Heart right ventricle (tissue), 16 donors: ENCODE measurements at regions not wholly inside any gene's neighbourhood (a gene's known extent, or its start where the extent isn't known, plus 50 kb on each side); places are given as distances from the start of the nearest gene placed in this dataset.

ENCODE experiments used
- ATAC-seq, 8 donors: fragments of 200-7000 bp; cut with Tn5 transposase; one replicate each; pipeline ENCODE4 v1.9.1; 2020; ENCODE audit warnings: mild to moderate bottlenecking in 8 of 8, moderate library complexity in 8 of 8, moderate number of reproducible peaks in 1 of 8
- DNase-seq, 2 donors: peaks; one replicate each; pipeline ENCODE4 v3.0.0-alpha.2; 2020
- H3K27ac ChIP-seq, 10 donors: fragments of 200-600 bp; sonication (generic) in 2 of 10; one replicate each; pipeline versions ENCODE4 v1.5.0 to v1.8.0; 2020 to 2022; ENCODE audit warnings: mild to moderate bottlenecking in 3 of 10
- H3K27me3 ChIP-seq, 7 donors: fragments of 200-600 bp; one replicate each; pipeline ENCODE4 v1.8.0; 2021 to 2022; ENCODE audit warnings: mild to moderate bottlenecking in 2 of 7
- H3K36me3 ChIP-seq, 9 donors: fragments of 200-600 bp; sonication (generic) in 1 of 9; one replicate each; pipeline versions ENCODE4 v1.5.0 to v1.8.0; 2020 to 2022; ENCODE audit warnings: mild to moderate bottlenecking in 2 of 9
- H3K4me1 ChIP-seq, 9 donors: fragments of 200-600 bp; sonication (generic) in 1 of 9; one replicate each; pipeline versions ENCODE4 v1.5.0 to v1.8.0; 2020 to 2022; ENCODE audit warnings: mild to moderate bottlenecking in 4 of 9
- H3K4me3 ChIP-seq, 10 donors: fragments of 200-600 bp; sonication (generic) in 2 of 10; one replicate each; pipeline versions ENCODE4 v1.5.0 to v1.8.0; 2020 to 2022; ENCODE audit warnings: mild to moderate bottlenecking in 7 of 10, moderate library complexity in 2 of 10
- H3K9me3 ChIP-seq, 11 donors: fragments of 200-600 bp in 10 of 11; sonication (generic) in 2 of 11; one replicate each; pipeline versions ENCODE4 v1.5.0 to v1.8.0; 2013 to 2022; ENCODE audit warnings: mild to moderate bottlenecking in 2 of 11, control low read depth in 1 of 11, moderate library complexity in 1 of 11
- WGBS, 2 donors: extraction: QIAGEN DNeasy Blood & Tissue Kit; methylation state at CpG; one replicate each; pipeline ENCODE4 v1.1.7; 2013; ENCODE audit warnings: inconsistent platforms in 1 of 2; 5-methylcytosine and 5-hydroxymethylcytosine counted together
- intact Hi-C, 10 donors: fragments of 100-400 bp; cut with DNase I; formaldehyde crosslinking; loops; one replicate each; pipeline versions ENCODE4 v1.11.1 to v1.14.2; 2022
- TF ChIP-seq, protein P1 (sequence below), 9 donors: fragments of 200-600 bp; sonication (generic) in 2 of 9; IDR thresholded peaks; one replicate each; pipeline versions ENCODE4 v1.5.0 to v1.8.0; 2021 to 2022; ENCODE audit warnings: antibody characterized with exemption in 9 of 9, mild to moderate bottlenecking in 5 of 9, moderate library complexity in 1 of 9
- donor health status: Arrhythmogenic right ventricular cardiomyopathy.
- donor health status: ischemic (EF 13 %, LVEDD 7.1; RV severe dilation, severe dysfunction).
- donor health status: healthy with polysubstance abuse.
- donor health status: DM: no; HTN: yes; CAD: no.
- donor health status: DM: no; HTN: no; CAD: no.
- donor health status: ischemic (EF 25% LVEDD 6.9; RV normal size, moderate dysfunction).
- donor health status: ischemic (EF 25% LVEDD 5.7; RV mildly dilated, moderate dysfunction).
- donor health status: healthy.
- donor health status: DM: yes; HTN: yes; CAD: no.
- donor health status: Ischemic cardiomyopathy.
- donor health status: ischemic (EF 35%, LVEDD 5.7; RV mildly dilated, moderate dysfunction).
- donor health status: nonischemic (EF 11% LVEDD 7.7; RV severe dilation, severe dysfunction).
- donor health status: DM: yes; HTN: yes; CAD: no.
- donor health status: PGD.
- donor health status: ischemic (EF 29% LVEDD 5.4; RV normal size, mild dysfunction).
- donor health status: nonischemic (EF 23%, LVEDD 6.1; RV moderate dilation, normal function).

DNA sequence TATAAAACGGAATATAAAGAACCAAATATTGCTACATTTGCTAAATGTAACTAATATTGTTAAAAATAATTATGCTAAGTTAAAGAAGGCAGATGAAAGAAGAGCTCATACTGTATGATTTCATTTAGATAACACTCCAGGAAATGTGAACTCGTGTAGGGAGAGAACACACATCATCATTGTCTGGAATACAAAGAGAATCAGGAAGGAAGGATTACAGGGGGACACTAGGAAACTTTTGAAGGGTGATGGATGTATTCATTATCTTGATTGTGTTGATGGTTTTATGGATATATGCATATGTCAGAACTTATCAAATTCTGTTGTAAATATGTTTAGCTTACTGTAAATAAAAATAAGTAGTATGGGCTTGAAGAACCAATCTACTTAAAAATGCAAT is 104.1 kb upstream of the TRIB2 start:
- WGBS, 2 donors: 74 to 77% methylated on average over 2 of the region's 2 CpGs
- intact Hi-C loops: no loop called here
- TF ChIP-seq, protein P1, sequence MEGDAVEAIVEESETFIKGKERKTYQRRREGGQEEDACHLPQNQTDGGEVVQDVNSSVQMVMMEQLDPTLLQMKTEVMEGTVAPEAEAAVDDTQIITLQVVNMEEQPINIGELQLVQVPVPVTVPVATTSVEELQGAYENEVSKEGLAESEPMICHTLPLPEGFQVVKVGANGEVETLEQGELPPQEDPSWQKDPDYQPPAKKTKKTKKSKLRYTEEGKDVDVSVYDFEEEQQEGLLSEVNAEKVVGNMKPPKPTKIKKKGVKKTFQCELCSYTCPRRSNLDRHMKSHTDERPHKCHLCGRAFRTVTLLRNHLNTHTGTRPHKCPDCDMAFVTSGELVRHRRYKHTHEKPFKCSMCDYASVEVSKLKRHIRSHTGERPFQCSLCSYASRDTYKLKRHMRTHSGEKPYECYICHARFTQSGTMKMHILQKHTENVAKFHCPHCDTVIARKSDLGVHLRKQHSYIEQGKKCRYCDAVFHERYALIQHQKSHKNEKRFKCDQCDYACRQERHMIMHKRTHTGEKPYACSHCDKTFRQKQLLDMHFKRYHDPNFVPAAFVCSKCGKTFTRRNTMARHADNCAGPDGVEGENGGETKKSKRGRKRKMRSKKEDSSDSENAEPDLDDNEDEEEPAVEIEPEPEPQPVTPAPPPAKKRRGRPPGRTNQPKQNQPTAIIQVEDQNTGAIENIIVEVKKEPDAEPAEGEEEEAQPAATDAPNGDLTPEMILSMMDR (IDR thresholded peaks at IDR 0.05): no peak

DNA sequence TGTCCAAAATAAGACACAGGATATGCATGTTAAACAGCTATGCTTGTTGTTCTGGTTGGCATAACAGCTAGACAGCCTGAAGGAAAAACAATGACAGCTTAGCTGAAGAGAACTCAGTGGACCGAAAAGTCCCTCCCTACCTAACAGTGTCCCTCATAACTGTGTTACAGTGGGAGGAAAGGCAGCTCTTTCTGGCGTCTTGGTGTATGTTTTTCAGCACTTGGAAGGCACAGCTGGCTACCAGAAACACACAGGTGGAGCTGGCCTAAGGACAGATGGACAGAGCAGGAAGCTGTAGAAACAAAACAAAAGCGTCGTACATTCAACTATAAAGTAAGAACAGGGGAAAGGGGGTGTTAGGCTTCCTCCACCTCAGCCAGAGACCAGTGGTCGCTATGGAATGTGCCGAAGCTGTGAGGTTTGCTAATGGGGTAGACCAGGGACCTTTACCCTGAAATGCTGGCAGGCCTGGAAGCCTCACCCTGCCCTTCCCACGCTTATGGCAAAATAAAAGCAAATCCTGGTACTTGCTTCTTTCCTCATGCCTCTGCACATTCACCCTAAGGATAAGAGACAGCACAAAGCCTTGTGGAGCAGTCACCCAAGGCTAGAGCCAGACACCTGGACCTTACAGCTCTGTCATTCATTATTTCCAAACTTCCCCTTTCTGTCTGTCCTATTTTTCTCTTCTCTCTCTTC is 103.5 kb upstream of the TRIB2 start:
- TF ChIP-seq, protein P1 (IDR thresholded peaks at IDR 0.05): no peak
- ATAC-seq: no peak
- no peak for DNase-seq
- Histone ChIP-seq H3K27me3 (no peaks in the 10 kb centered on the region), H3K9me3 (peaks cover 0 to 7% (median 0%) of the 10 kb centered on the region in 11 donors), H3K4me1 (peaks cover 0 to 8% (median 0%) of the 10 kb centered on the region in 9 donors), H3K27ac (no peak overlapping the region), H3K36me3 (no peaks in the 10 kb centered on the region), H3K4me3 (no peak overlapping the region)
- intact Hi-C loops: no loop called here
- WGBS, 2 donors: 74 to 80% methylated on average over 7 of the region's 7 CpGs

More for the DNA sequence above, 104.1 kb upstream of the TRIB2 start:
- no peak overlapping the region for H3K4me3 ChIP-seq
- ATAC-seq: no peak
- peaks cover 0 to 7% (median 0%) of the 10 kb centered on the region in 11 donors for H3K9me3 ChIP-seq
- H3K36me3 ChIP-seq: no peaks in the 10 kb centered on the region
- no peaks in the 10 kb centered on the region for H3K27me3 ChIP-seq
- H3K4me1 ChIP-seq: peaks cover 0 to 8% (median 0%) of the 10 kb centered on the region in 9 donors
- no peak overlapping the region for H3K27ac ChIP-seq
- DNase-seq: no peak

DNA sequence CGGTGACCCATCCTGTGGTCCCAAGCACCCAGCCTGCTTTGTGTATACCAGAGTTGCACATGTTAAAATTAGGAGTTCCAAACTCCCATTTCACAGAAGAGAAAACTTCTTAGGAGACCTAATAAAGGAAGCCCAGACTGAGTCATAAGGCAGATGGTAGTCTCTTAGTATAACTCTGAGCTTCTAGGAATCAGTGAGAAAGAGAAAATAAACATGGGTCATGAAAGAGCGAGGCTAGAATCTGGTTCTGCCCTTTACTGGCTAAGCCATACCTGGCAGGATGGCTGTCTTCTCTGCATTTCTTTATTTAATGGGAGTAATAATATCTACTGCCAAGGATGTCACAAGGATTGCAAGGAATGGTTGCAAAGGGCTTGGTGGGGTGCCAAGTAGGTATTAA is 101.2 kb upstream of the TRIB2 start:
- TF ChIP-seq, protein P1 (IDR thresholded peaks at IDR 0.05): no peak
- Histone ChIP-seq H3K27ac (no peak overlapping the region), H3K4me3 (no peak overlapping the region), H3K27me3 (no peaks in the 10 kb centered on the region), H3K36me3 (no peaks in the 10 kb centered on the region), H3K4me1 (peaks cover 0 to 8% (median 0%) of the 10 kb centered on the region in 9 donors), H3K9me3 (peaks cover 0 to 2% (median 0%) of the 10 kb centered on the region in 11 donors)
- no peak for DNase-seq
- 97 to 100% methylated on average over 2 of the region's 2 CpGs for WGBS, 2 donors
- intact Hi-C loops: no loop called here
- no peak for ATAC-seq

DNA sequence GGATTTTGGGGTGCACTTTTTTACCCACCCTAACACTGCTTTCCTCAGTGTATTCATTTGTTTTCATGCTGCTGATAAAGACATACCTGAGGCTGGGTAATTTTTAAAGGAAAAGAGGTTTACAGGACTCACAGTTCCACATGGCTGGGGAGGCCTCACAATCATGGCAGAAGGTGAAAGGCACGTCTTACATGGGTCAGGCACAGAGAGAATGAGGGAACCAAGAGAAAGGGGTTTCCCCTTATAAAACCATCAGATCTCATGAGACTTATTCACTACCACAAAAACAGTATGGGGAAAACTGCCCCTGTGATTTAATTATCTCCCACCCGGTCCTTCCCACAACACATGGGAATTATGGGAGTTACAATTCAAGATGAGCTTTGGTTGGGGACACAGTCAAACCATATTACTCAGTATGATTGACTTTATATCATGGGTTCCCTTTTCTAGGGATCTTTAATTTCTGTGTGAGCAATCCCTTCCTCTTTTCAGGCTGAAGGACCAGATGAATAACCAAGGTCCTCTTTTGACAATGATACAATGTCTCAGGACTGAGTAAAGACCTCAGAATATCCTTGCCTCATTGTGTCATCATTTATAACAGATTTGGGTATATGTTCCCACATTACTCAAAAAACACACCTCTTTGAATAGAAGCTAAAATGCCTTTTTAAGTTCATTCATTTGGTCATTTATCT is 100.1 kb upstream of the TRIB2 start:
- H3K27ac ChIP-seq: no peak overlapping the region
- H3K9me3 ChIP-seq: no peaks in the 10 kb centered on the region
- peaks cover 0 to 8% (median 0%) of the 10 kb centered on the region in 9 donors for H3K4me1 ChIP-seq
- ATAC-seq (no peak), DNase-seq (no peak)
- H3K4me3 ChIP-seq: no peak overlapping the region
- no peaks in the 10 kb centered on the region for H3K27me3 ChIP-seq
- H3K36me3 ChIP-seq: no peaks in the 10 kb centered on the region
- 93 to 100% methylated on average over 2 of the region's 2 CpGs for WGBS, 2 donors
- intact Hi-C loops: no loop called here
- TF ChIP-seq, protein P1 (IDR thresholded peaks at IDR 0.05): no peak
